ENCODE measurements at regions not wholly inside any gene's neighbourhood (a gene's known extent, or its start where the extent isn't known, plus 50 kb on each side); places are given as distances from the start of the nearest gene placed in this dataset.

- Histone ChIP-seq H3K27me3 (ENCODE audit: control insufficient read depth, insufficient read depth, low read length) (no peaks in the 10 kb centered on the region), H3K4me1 (ENCODE audit: control insufficient read depth in 2 of 3, insufficient read depth in 2 of 3, low read depth in 1 of 3, low read length in 3 of 3) (no peaks in the 10 kb centered on the region), H3K27ac (ENCODE audit: low read depth in 2 of 2, low read length in 2 of 2) (no peak overlapping the region), H3K9ac (ENCODE audit: low read length in 3 of 3) (no peak overlapping the region), H3K4me3 (ENCODE audit: low read length in 3 of 3) (no peak overlapping the region), H3K36me3 (ENCODE audit: control insufficient read depth in 2 of 3, insufficient read depth in 3 of 3, low read length in 3 of 3) (no peaks in the 10 kb centered on the region), H3K9me3 (ENCODE audit: control insufficient read depth in 2 of 3, insufficient read depth in 1 of 3, low read length in 3 of 3) (no peaks in the 10 kb centered on the region)
- intact Hi-C loops (cut with DNase I): no loop called here
- FAIRE-seq (no peak), DNase-seq (no peak)
- TF ChIP-seq CTCF (IDR thresholded peaks at IDR 0.05; ENCODE audit: borderline replicate concordance, extremely low read depth, insufficient read depth): no peak
Observed at GRCh38 chr13:39208636-39209035, 170.4 kb downstream of the NHLRC3 start.

GRCh38 chr13:39209731-39210531 is 171.7 kb downstream of the NHLRC3 start:
- H3K4me1 ChIP-seq (ENCODE audit: control insufficient read depth in 2 of 3, insufficient read depth in 2 of 3, low read depth in 1 of 3, low read length in 3 of 3): no peaks in the 10 kb centered on the region
- no peaks in the 10 kb centered on the region for H3K36me3 ChIP-seq (ENCODE audit: control insufficient read depth in 2 of 3, insufficient read depth in 3 of 3, low read length in 3 of 3)
- no peak overlapping the region for H3K9ac ChIP-seq (ENCODE audit: low read length in 3 of 3)
- no peaks in the 10 kb centered on the region for H3K27me3 ChIP-seq (ENCODE audit: control insufficient read depth, insufficient read depth, low read length)
- no peak for FAIRE-seq
- TF ChIP-seq CTCF (IDR thresholded peaks at IDR 0.05; ENCODE audit: borderline replicate concordance, extremely low read depth, insufficient read depth): no peak
- DNase-seq: no peak
- H3K9me3 ChIP-seq (ENCODE audit: control insufficient read depth in 2 of 3, insufficient read depth in 1 of 3, low read length in 3 of 3): no peaks in the 10 kb centered on the region
- intact Hi-C loops (cut with DNase I): no loop called here
- no peak overlapping the region for H3K4me3 ChIP-seq (ENCODE audit: low read length in 3 of 3)
- H3K27ac ChIP-seq (ENCODE audit: low read depth in 2 of 2, low read length in 2 of 2): no peak overlapping the region

- Histone ChIP-seq H3K4me1 (ENCODE audit: control insufficient read depth in 2 of 3, insufficient read depth in 2 of 3, low read depth in 1 of 3, low read length in 3 of 3) (no peaks in the 10 kb centered on the region), H3K27ac (ENCODE audit: low read depth in 2 of 2, low read length in 2 of 2) (no peak overlapping the region), H3K9ac (ENCODE audit: low read length in 3 of 3) (no peak overlapping the region), H3K36me3 (ENCODE audit: control insufficient read depth in 2 of 3, insufficient read depth in 3 of 3, low read length in 3 of 3) (no peaks in the 10 kb centered on the region), H3K27me3 (ENCODE audit: control insufficient read depth, insufficient read depth, low read length) (no peaks in the 10 kb centered on the region), H3K4me3 (ENCODE audit: low read length in 3 of 3) (no peak overlapping the region), H3K9me3 (ENCODE audit: control insufficient read depth in 2 of 3, insufficient read depth in 1 of 3, low read length in 3 of 3) (no peaks in the 10 kb centered on the region)
- DNase-seq: no peak
- TF ChIP-seq CTCF (IDR thresholded peaks at IDR 0.05; ENCODE audit: borderline replicate concordance, extremely low read depth, insufficient read depth): no peak
- no peak for FAIRE-seq
- intact Hi-C loops (cut with DNase I): no loop called here
Observed at GRCh38 chr13:39210961-39211534, 172.8 kb downstream of the NHLRC3 start.

Measured in kidney (tissue), 13 donors.